ENCODE measurements at regions not wholly inside any gene's neighbourhood (a gene's known extent, or its start where the extent isn't known, plus 50 kb on each side); places are given as distances from the start of the nearest gene placed in this dataset.
"Not testable (repeated sequence)": the region's sequence is repeated elsewhere in the genome, so short reads cannot be mapped to it uniquely, and the experiment has no call there.

DNA sequence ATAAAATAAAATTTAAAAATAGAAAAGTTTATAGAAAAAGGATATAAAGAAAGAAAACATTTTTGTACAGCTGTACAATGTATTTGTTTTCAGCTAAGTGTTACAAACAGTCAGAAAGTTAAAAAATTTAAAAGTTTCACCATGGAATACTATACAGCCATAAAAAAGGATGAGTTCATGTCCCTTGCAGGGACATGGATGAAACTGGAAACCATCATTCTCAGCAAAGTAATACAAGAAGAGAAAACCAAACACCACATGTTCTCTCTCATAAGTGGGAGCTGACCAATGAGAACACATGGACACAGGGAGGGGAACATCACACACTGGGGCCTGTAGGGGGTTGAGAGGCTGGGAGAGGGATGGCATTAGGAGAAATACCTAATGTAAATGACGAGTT, 229.9 kb upstream of the MCHR2 start:
- TF ChIP-seq GABPA (IDR thresholded peaks at IDR 0.05; ENCODE audit: low read depth); POLR2AphosphoS5 (IDR thresholded peaks at IDR 0.05; ENCODE audit: low read depth); SPI1 (IDR thresholded peaks at IDR 0.05; ENCODE audit: borderline replicate concordance, low read depth): not testable (repeated sequence)
- TF ChIP-seq, protein P1, sequence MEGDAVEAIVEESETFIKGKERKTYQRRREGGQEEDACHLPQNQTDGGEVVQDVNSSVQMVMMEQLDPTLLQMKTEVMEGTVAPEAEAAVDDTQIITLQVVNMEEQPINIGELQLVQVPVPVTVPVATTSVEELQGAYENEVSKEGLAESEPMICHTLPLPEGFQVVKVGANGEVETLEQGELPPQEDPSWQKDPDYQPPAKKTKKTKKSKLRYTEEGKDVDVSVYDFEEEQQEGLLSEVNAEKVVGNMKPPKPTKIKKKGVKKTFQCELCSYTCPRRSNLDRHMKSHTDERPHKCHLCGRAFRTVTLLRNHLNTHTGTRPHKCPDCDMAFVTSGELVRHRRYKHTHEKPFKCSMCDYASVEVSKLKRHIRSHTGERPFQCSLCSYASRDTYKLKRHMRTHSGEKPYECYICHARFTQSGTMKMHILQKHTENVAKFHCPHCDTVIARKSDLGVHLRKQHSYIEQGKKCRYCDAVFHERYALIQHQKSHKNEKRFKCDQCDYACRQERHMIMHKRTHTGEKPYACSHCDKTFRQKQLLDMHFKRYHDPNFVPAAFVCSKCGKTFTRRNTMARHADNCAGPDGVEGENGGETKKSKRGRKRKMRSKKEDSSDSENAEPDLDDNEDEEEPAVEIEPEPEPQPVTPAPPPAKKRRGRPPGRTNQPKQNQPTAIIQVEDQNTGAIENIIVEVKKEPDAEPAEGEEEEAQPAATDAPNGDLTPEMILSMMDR (IDR thresholded peaks at IDR 0.05; ENCODE audit: insufficient read depth, low read length): not testable (repeated sequence)
- TF ChIP-seq, protein P2, sequence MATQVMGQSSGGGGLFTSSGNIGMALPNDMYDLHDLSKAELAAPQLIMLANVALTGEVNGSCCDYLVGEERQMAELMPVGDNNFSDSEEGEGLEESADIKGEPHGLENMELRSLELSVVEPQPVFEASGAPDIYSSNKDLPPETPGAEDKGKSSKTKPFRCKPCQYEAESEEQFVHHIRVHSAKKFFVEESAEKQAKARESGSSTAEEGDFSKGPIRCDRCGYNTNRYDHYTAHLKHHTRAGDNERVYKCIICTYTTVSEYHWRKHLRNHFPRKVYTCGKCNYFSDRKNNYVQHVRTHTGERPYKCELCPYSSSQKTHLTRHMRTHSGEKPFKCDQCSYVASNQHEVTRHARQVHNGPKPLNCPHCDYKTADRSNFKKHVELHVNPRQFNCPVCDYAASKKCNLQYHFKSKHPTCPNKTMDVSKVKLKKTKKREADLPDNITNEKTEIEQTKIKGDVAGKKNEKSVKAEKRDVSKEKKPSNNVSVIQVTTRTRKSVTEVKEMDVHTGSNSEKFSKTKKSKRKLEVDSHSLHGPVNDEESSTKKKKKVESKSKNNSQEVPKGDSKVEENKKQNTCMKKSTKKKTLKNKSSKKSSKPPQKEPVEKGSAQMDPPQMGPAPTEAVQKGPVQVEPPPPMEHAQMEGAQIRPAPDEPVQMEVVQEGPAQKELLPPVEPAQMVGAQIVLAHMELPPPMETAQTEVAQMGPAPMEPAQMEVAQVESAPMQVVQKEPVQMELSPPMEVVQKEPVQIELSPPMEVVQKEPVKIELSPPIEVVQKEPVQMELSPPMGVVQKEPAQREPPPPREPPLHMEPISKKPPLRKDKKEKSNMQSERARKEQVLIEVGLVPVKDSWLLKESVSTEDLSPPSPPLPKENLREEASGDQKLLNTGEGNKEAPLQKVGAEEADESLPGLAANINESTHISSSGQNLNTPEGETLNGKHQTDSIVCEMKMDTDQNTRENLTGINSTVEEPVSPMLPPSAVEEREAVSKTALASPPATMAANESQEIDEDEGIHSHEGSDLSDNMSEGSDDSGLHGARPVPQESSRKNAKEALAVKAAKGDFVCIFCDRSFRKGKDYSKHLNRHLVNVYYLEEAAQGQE (IDR thresholded peaks at IDR 0.05; ENCODE audit: insufficient replicate concordance, low read depth): not testable (repeated sequence)

Measured in HL-60 (cell line).